HG02610 (cell line): ENCODE measurements at regions not wholly inside any gene's neighbourhood (a gene's known extent, or its start where the extent isn't known, plus 50 kb on each side); places are given as distances from the start of the nearest gene placed in this dataset.

Source experiments
- ATAC-seq: cut with Tn5 transposase; IDR thresholded peaks from one replicate; pipeline ENCODE4 v1.9.1; 2021; ENCODE audit warnings: mild to moderate bottlenecking, moderate library complexity; ENCODE audit not compliant: unreplicated experiment

DNA sequence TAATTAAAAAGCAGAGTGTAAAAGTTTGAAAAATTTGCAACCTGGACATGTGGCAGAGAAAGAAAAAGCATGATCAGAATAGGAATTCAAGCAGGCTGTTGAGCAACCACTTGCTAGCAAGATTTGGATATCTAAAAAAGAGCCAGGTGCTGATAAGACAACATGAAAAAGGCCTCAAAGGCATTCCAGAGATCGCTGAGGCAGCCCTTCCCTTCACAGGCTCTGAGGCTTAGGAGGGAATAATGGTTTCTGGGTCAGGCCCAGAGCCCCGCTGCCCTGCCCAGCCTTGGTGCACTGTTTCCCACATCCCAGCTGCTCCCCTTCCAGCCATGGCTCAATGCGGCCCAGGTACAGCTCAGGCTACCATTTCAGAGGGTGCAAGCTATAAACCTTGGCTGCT is 64.1 kb upstream of the EEPD1 start:
- ATAC-seq: no peak

GRCh38 chr7:36090976-36091873 is 61.8 kb upstream of the EEPD1 start:
- no peak for ATAC-seq

GRCh38 chr7:36091874-36092176 is 61.2 kb upstream of the EEPD1 start:
- ATAC-seq: no peak

DNA sequence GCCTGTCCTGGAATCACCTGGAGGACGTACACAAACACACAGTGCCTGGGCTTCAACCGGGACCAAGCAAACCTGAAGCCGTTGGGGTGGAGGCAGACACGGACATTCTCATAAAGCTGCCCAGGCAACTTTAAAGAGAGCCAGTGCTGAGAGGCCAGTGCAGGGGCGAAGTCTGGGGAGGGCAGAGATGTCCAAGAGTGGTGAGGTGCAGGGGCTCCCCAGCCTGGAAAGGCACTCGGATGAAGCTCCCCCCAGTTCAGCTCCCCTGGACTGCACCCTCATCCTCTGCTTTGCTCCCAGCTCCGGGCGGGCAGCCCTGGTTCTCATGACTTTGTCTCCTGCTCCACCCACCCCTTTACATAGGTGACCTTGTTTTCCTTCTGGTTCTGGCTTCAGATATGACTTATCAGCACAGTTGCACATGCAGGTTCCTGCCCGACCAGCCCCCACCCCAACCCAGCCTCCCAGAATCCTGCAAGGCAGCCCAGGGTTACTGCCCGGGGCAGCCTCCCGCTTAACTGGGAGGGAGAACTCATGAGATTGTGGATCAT is 60.8 kb upstream of the EEPD1 start:
- no peak for ATAC-seq

DNA sequence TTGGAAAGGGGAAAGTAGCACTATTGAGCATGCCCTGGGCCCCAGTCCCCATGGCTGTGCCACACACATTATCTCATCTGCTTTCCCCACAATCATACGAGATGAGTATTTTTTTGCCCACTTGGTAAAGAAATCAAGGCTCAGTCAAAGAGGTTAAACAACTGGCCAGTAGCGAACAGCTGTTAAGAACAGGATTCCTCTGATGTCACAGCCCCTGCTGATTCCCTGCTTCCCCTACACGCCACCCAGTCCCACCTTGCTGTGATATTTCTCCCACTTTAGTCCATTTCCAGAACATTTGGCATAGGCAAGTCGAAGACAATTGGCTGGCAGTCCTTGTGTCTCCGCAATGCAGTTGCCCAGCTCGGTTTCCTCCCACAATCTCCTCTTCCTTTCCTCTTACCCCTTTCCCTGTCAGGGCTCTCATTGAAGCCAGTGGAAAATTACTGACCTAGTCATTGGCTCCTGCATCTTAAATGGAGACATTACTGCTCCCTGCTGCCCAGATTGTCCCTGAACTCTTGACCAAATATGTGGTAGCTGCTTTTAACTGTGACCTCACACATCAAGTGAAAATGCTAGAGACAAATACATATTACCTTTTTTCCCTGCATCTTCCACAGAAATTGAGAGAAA is 56.5 kb upstream of the EEPD1 start:
- no peak for ATAC-seq

DNA sequence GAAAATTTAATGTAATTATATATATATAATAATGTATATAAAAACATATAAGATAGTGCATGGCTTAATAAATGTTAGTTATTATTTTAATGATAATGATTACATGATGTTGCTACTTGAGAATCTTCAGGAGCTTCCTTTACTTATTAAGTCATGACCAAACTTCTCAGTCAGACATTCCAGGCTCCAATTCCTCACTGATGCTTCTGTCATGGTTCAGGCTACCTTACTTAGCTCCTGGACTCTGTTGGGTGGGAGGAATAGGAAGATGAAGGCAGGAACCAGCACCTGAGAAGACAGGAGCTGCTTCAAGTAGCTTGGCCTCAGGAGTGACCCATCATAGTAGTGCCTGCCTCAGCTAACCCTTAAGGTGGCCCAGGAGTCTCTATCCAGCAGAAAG is 55.0 kb upstream of the EEPD1 start:
- ATAC-seq: no peak

DNA sequence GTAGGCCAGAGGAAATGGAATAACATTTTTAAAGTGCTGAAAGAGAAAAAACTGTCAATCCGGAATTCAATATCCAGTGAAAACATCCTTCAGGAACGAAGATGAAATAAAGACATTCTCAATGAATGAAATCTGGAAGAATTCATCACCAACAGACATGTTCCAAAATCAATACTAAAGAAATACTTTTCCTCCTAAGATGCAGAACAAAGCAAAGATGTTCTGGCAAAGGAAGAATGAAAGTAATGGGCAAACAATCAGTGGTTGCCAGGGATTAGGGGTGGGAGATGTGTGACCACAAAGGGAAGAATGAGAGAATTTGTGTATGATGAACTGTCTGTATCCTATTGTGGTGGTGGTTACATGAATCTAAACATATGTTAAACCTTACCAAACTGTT is 52.8 kb upstream of the EEPD1 start:
- ATAC-seq: no peak

DNA sequence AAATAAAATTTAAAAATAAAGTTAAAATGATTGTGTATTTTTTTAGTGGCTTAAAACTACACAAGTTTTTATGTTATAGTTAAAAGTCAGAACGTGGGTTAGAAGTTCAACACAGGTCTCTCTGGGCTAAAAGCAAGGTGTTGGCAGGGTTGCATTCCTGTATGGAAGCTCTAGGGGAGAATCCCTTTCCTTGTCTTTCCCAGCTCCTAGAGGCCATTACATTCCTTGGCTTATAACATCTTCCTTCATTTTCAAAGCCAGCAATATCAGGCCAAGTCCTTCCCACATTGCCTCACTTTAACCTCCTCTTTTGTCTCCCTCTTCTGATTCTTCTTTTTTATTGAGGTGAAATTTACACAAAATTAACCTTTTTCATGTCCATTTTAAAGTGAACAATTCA is 52.4 kb upstream of the EEPD1 start:
- ATAC-seq: no peak
